Panc1 (cell line): ENCODE measurements at regions not wholly inside any gene's neighbourhood (a gene's known extent, or its start where the extent isn't known, plus 50 kb on each side); places are given as distances from the start of the nearest gene placed in this dataset.

Experiments used
- POLR2AphosphoS5 ChIP-seq: IDR thresholded peaks from 2 replicates; pipeline ENCODE4 v1.6.1; 2012; ENCODE audit warnings: mild to moderate bottlenecking, low read depth, low read length, moderate library complexity
- SIN3A ChIP-seq: IDR thresholded peaks from 2 replicates; pipeline ENCODE4 v1.6.1; 2012; ENCODE audit warnings: low read depth, mild to moderate bottlenecking, low read length, moderate library complexity, borderline replicate concordance; ENCODE audit not compliant: insufficient read depth
- TCF7L2 ChIP-seq: IDR thresholded peaks from 2 replicates; pipeline ENCODE4 v1.6.1; 2011; ENCODE audit warnings: mild to moderate bottlenecking, low read depth, low read length, inconsistent platforms
- TF ChIP-seq, protein P1 (sequence below): fragments of 450-650 bp; IDR thresholded peaks from 2 replicates; pipeline ENCODE4 v1.5.1; 2017; ENCODE audit warnings: mild to moderate bottlenecking
- TF ChIP-seq, protein P2 (sequence below), 2 experiments: IDR thresholded peaks; 2 replicates each; pipeline ENCODE4 v1.6.1; 2011 to 2012; ENCODE audit warnings: low read depth in 2 of 2, control low read depth in 1 of 2, low read length in 1 of 2, mild to moderate bottlenecking in 1 of 2, moderate library complexity in 1 of 2; ENCODE audit not compliant: insufficient read depth in 1 of 2

DNA sequence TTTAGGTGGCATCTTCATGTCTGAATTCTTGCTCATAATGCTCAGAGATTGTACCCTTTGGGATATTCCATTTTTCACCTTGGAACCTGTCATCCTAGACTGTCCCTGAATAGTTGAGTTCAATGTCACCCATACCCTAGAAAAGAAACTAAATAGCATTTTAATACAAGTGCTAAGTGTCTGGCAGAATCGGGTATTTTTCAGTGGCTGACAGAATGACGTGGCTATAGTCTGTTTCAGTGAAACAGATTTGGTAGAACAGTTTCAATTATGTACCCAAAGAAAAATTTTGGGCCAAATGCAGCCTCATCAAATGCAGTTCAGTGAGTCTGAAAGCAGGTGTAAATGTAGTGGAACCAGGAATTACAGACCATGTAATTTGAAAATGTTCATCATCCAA, 1041.2 kb downstream of the DTWD2 start:
- TF ChIP-seq TCF7L2 (no peak), SIN3A (no peak), POLR2AphosphoS5 (no peak)
- TF ChIP-seq, protein P1, sequence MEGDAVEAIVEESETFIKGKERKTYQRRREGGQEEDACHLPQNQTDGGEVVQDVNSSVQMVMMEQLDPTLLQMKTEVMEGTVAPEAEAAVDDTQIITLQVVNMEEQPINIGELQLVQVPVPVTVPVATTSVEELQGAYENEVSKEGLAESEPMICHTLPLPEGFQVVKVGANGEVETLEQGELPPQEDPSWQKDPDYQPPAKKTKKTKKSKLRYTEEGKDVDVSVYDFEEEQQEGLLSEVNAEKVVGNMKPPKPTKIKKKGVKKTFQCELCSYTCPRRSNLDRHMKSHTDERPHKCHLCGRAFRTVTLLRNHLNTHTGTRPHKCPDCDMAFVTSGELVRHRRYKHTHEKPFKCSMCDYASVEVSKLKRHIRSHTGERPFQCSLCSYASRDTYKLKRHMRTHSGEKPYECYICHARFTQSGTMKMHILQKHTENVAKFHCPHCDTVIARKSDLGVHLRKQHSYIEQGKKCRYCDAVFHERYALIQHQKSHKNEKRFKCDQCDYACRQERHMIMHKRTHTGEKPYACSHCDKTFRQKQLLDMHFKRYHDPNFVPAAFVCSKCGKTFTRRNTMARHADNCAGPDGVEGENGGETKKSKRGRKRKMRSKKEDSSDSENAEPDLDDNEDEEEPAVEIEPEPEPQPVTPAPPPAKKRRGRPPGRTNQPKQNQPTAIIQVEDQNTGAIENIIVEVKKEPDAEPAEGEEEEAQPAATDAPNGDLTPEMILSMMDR = no peak
- TF ChIP-seq, protein P2, sequence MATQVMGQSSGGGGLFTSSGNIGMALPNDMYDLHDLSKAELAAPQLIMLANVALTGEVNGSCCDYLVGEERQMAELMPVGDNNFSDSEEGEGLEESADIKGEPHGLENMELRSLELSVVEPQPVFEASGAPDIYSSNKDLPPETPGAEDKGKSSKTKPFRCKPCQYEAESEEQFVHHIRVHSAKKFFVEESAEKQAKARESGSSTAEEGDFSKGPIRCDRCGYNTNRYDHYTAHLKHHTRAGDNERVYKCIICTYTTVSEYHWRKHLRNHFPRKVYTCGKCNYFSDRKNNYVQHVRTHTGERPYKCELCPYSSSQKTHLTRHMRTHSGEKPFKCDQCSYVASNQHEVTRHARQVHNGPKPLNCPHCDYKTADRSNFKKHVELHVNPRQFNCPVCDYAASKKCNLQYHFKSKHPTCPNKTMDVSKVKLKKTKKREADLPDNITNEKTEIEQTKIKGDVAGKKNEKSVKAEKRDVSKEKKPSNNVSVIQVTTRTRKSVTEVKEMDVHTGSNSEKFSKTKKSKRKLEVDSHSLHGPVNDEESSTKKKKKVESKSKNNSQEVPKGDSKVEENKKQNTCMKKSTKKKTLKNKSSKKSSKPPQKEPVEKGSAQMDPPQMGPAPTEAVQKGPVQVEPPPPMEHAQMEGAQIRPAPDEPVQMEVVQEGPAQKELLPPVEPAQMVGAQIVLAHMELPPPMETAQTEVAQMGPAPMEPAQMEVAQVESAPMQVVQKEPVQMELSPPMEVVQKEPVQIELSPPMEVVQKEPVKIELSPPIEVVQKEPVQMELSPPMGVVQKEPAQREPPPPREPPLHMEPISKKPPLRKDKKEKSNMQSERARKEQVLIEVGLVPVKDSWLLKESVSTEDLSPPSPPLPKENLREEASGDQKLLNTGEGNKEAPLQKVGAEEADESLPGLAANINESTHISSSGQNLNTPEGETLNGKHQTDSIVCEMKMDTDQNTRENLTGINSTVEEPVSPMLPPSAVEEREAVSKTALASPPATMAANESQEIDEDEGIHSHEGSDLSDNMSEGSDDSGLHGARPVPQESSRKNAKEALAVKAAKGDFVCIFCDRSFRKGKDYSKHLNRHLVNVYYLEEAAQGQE (IDR thresholded peaks at IDR 0.05; ENCODE audit: insufficient read depth in 1 of 2, low read depth in 2 of 2, low read length in 1 of 2) = no peak
